Liver (tissue), 3 donors: ENCODE measurements at regions not wholly inside any gene's neighbourhood (a gene's known extent, or its start where the extent isn't known, plus 50 kb on each side); places are given as distances from the start of the nearest gene placed in this dataset.

Experiments used
- CTCF ChIP-seq: fragments of 150-350 bp; IDR thresholded peaks from 2 replicates; pipeline ENCODE4 v1.5.1; 2017; ENCODE audit warnings: improper control_type of control experiment, low read depth, low read length; ENCODE audit not compliant: missing input control
- JUND ChIP-seq, 2 donors: IDR thresholded peaks; 2 replicates each; pipeline ENCODE4 v1.6.1; 2016; ENCODE audit warnings: antibody characterized with exemption in 2 of 2
- RAD21 ChIP-seq, 2 donors: IDR thresholded peaks; 2 replicates each; pipeline ENCODE4 v1.6.1; 2016; ENCODE audit warnings: antibody characterized with exemption in 2 of 2, mild to moderate bottlenecking in 2 of 2
- donor health status: healthy.
- donor health status: healthy.

DNA sequence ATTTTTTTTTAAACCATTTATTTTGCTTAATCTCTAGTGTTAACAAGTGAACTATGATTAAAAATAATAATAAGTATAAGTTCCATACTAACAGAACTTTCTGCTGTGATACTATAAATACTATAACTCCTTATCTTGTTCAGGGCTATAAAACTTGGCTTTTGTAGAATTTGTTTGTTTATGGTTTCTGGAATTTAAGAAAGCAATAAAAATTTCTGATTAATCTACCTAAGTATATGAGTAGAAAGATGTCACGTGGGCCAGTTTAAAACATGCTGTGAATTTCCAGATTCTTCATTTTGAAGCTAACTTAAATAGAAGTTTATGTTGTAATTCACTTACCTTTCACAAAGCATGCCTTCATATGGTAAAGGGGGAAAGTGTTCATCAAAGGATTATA, 1236.3 kb upstream of the ACVR2A start:
- no peak for TF ChIP-seq CTCF
- no peak for TF ChIP-seq JUND (IDR thresholded peaks at IDR 0.05)
- TF ChIP-seq RAD21 (IDR thresholded peaks at IDR 0.05), result no peak
